ENCODE measurements at regions not wholly inside any gene's neighbourhood (a gene's known extent, or its start where the extent isn't known, plus 50 kb on each side); places are given as distances from the start of the nearest gene placed in this dataset.

DNA sequence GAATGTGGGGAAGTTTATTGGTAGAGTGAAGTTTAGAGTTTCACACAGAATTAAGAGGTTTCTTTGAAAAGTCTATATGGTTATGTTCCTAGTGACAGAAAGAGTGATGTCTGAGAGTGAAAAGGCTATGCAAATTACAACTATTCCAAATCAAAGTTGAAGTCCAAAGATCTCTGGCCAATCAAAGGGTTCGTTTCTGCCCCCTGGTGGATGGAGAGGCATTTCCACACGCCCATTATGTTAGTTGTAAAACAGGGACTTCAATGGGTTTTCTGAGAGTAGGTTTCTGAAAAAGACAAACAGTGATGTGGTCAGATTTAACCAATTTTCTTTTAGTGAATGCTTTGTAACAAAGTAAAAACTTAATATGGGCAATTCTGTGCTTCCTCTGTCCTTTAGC lies 441.5 kb upstream of the POU3F3 start:
- Mint-ChIP-seq H3K4me1 (ENCODE audit: low read depth) (no peaks in the 10 kb centered on the region), H3K27me3 (peaks cover 27% of the 10 kb centered on the region), H3K36me3 (ENCODE audit: low read depth) (no peaks in the 10 kb centered on the region), H3K27ac (no peak overlapping the region), H3K9me3 (no peaks in the 10 kb centered on the region), H3K4me3 (no peak overlapping the region)
- ChIA-PET POLR2A (no interaction called here), CTCF (no interaction called here)
- no peak overlapping the region for H3K4me3 ChIP-seq (ENCODE audit: low read length)
- no peaks in the 10 kb centered on the region for H3K9me3 ChIP-seq (ENCODE audit: control insufficient read depth in 1 of 2, insufficient read depth in 1 of 2, low read length in 2 of 2)
- intact Hi-C loops (cut with DNase I, micrococcal nuclease): no loop called here
- H3K36me3 ChIP-seq (ENCODE audit: insufficient read depth, low read length): no peaks in the 10 kb centered on the region
- no peak for ATAC-seq (ENCODE audit: poor library complexity)
- H3K27ac ChIP-seq (ENCODE audit: low read depth in 1 of 2, low read length in 2 of 2): no peak overlapping the region
- peaks cover 0 to 3% of the 10 kb centered on the region in 2 experiments for H3K27me3 ChIP-seq (ENCODE audit: control insufficient read depth in 1 of 2, insufficient read depth in 2 of 2, low read length in 2 of 2)
- peak; percentile 9 for TF ChIP-seq CTCF (IDR thresholded peaks at IDR 0.05)
- no peaks in the 10 kb centered on the region for H3K4me1 ChIP-seq (ENCODE audit: insufficient read depth, low read length)
- peak in 1 of 14 experiments; percentile 12 for DNase-seq

- TF ChIP-seq CTCF (IDR thresholded peaks at IDR 0.05): no peak
- ChIA-PET POLR2A (no interaction called here), CTCF (no interaction called here)
- no peaks in the 10 kb centered on the region for H3K4me1 ChIP-seq (ENCODE audit: insufficient read depth, low read length)
- Mint-ChIP-seq H3K27ac (no peak overlapping the region), H3K4me1 (ENCODE audit: low read depth) (no peaks in the 10 kb centered on the region), H3K4me3 (no peak overlapping the region), H3K27me3 (peaks cover 27% of the 10 kb centered on the region), H3K36me3 (ENCODE audit: low read depth) (no peaks in the 10 kb centered on the region), H3K9me3 (no peaks in the 10 kb centered on the region)
- peaks cover 0 to 3% of the 10 kb centered on the region in 2 experiments for H3K27me3 ChIP-seq (ENCODE audit: control insufficient read depth in 1 of 2, insufficient read depth in 2 of 2, low read length in 2 of 2)
- H3K9me3 ChIP-seq (ENCODE audit: control insufficient read depth in 1 of 2, insufficient read depth in 1 of 2, low read length in 2 of 2): peaks cover 0 to 4% of the 10 kb centered on the region in 2 experiments
- intact Hi-C loops (cut with DNase I, micrococcal nuclease): no loop called here
- H3K4me3 ChIP-seq (ENCODE audit: low read length): no peak overlapping the region
- H3K27ac ChIP-seq (ENCODE audit: low read depth in 1 of 2, low read length in 2 of 2): no peak overlapping the region
- ATAC-seq (ENCODE audit: poor library complexity) (no peak), DNase-seq (no peak)
- H3K36me3 ChIP-seq (ENCODE audit: insufficient read depth, low read length): no peaks in the 10 kb centered on the region
Observed at GRCh38 chr2:104413890-104414289, 440.0 kb upstream of the POU3F3 start.

DNA sequence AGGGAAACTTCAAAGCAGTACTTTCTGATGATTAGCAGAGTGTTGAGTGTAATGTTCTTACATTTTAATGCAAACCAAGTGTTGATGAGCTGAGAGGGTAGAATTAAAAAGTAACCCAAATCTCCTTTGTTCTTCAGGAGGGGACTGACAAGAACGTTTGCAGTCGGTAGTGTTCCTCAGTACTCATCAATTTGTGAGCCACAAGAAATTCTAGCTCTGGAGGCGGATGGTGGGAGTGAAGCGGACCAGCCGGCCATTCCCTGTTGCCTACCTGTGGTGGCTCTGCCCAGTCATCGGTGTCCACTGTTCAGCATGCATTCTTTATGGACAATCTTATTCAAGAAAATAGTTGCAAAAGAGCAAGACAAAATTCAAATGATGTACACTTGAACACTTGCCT lies 438.6 kb upstream of the POU3F3 start:
- Histone ChIP-seq H3K4me3 (ENCODE audit: low read length) (no peak overlapping the region), H3K27ac (ENCODE audit: low read depth in 1 of 2, low read length in 2 of 2) (no peak overlapping the region), H3K9me3 (ENCODE audit: control insufficient read depth in 1 of 2, insufficient read depth in 1 of 2, low read length in 2 of 2) (peaks cover 0 to 9% of the 10 kb centered on the region in 2 experiments), H3K27me3 (ENCODE audit: control insufficient read depth in 1 of 2, insufficient read depth in 2 of 2, low read length in 2 of 2) (peaks cover 0 to 3% of the 10 kb centered on the region in 2 experiments), H3K36me3 (ENCODE audit: insufficient read depth, low read length) (no peaks in the 10 kb centered on the region), H3K4me1 (ENCODE audit: insufficient read depth, low read length) (no peaks in the 10 kb centered on the region)
- H3K27ac Mint-ChIP-seq: no peak overlapping the region
- H3K4me1 Mint-ChIP-seq (ENCODE audit: low read depth): no peaks in the 10 kb centered on the region
- ChIA-PET CTCF (no interaction called here), POLR2A (no interaction called here)
- intact Hi-C loops (cut with DNase I, micrococcal nuclease): no loop called here
- peaks cover 27% of the 10 kb centered on the region for H3K27me3 Mint-ChIP-seq
- no peak overlapping the region for H3K4me3 Mint-ChIP-seq
- DNase-seq (no peak), ATAC-seq (ENCODE audit: poor library complexity) (no peak)
- H3K9me3 Mint-ChIP-seq: no peaks in the 10 kb centered on the region
- TF ChIP-seq CTCF (IDR thresholded peaks at IDR 0.05): no peak
- no peaks in the 10 kb centered on the region for H3K36me3 Mint-ChIP-seq (ENCODE audit: low read depth)
